GM20000 (cell line): ENCODE measurements at regions not wholly inside any gene's neighbourhood (a gene's known extent, or its start where the extent isn't known, plus 50 kb on each side); places are given as distances from the start of the nearest gene placed in this dataset.

Source experiments
- DNase-seq: peaks from one replicate; pipeline ENCODE4 v3.0.0; 2012; ENCODE audit warnings: low spot score
- CTCF ChIP-seq: IDR thresholded peaks from 2 replicates; pipeline ENCODE4 v1.5.1; 2012; ENCODE audit warnings: mild to moderate bottlenecking, control low read depth; ENCODE audit errors: extremely low read depth, missing control alignments

GRCh38 chr3:72257738-72258137 is 472.8 kb upstream of the PROK2 start:
- TF ChIP-seq CTCF = no peak
- no peak for DNase-seq

DNA sequence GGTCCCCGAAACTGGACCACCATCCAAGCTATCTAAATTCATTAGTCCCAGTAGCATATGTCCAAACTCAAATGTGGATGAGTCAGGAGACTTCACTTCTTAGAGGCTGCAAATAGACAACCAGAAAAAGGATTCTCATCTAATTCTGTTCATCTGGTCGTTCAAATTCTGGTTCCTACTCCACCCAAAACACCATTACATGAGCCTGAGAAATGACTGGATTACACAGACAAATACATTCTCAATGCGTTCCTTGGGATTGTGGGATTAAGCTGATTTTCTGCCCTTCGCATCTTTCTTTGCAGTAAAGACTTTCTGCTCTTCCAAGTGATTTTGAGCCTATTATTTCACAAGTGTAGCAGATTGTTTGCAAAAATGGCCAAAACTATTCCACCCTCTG is 472.3 kb upstream of the PROK2 start:
- no peak for DNase-seq
- TF ChIP-seq CTCF = no peak

DNA sequence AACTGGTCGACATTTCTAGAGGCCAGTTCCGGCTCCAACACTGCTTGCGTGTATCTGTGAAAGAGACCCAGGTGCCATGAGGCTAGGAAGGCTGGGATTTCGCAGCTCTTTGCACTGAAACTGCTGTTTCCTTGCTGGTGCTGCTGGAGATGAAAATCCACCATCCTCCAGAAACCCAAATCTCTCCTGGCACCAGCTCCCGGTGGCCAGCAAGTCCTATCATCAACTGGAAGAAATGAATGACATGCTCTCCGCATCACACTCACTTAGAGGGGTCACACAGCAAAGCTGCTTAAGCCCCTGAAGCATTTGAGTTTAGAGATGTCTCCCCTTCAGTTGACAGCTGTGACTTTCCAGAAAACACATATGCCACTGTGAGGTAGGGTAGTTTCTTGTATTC is 471.8 kb upstream of the PROK2 start:
- TF ChIP-seq CTCF = no peak
- DNase-seq = no peak

GRCh38 chr3:72255791-72256559 is 471.0 kb upstream of the PROK2 start:
- TF ChIP-seq CTCF = no peak
- no peak for DNase-seq

DNA sequence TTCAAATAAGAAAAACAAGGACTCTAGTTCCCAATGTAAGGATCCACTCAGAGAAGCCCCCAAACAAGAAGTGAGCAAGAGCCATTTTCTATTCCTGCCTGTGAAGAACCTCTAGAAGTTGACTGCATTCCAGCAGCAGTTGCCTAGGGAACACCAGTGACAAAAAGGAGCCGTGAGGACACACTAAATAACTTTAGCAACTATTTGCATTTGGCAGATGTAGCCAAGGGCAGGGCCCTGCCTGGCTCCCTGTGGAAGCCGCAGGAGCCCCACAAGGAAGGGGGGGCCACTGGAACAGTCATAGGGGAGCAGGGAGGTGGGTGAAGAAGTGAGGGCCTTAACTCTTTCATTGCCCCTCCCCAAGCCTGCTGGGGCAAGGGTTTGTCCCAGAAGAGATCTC is 470.2 kb upstream of the PROK2 start:
- no peak for TF ChIP-seq CTCF
- DNase-seq = no peak

DNA sequence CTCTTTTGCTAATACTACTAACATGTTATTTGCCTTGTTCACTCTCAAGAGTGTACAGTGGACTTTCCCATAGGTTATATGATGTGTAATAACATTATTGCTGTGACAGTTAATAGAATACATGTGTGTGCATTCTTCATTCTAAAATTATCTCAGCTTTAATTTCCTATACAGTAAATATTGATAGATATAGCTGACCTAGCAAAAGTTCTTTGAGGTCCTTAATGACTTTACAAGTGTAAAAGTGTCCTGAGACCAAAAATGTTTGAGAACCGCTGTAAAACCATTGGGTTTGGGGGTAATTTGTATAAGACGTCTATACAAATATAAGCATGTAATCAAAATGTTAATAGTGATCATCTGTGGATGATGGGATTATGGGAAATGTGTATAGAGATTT is 469.5 kb upstream of the PROK2 start:
- DNase-seq = no peak
- no peak for TF ChIP-seq CTCF

- no peak for TF ChIP-seq CTCF
- DNase-seq = no peak
Observed at GRCh38 chr3:72250725-72251124, 465.8 kb upstream of the PROK2 start.
